Pancreas (tissue), 10 donors: ENCODE measurements at regions not wholly inside any gene's neighbourhood (a gene's known extent, or its start where the extent isn't known, plus 50 kb on each side); places are given as distances from the start of the nearest gene placed in this dataset.

Experiments
- ATAC-seq, 4 donors: fragments of 200-7000 bp; cut with Tn5 transposase; one replicate each; pipeline versions ENCODE4 v1.8.0 to v1.9.1; 2020; ENCODE audit warnings: mild to moderate bottlenecking in 4 of 4, moderate library complexity in 4 of 4
- DNase-seq, 6 donors: peaks; one replicate each; pipeline ENCODE4 v3.0.0-alpha.2; 2020
- FAIRE-seq: peaks from 2 replicates; lab custom pipeline; 2012; peaks lifted over from hg19 to GRCh38; lab: Jason Lieb, UNC
- H3K27ac ChIP-seq, 4 donors: fragments of 200-600 bp; sonication (generic); 1 replicate in 3 of 4; 2 replicates in 1 of 4; pipeline versions ENCODE4 v1.5.0 to v1.8.0; 2020
- H3K27me3 ChIP-seq, 4 donors: fragments of 200-600 bp; one replicate each; pipeline ENCODE4 v1.8.0; 2021
- H3K36me3 ChIP-seq, 3 donors: fragments of 200-600 bp; sonication (generic) in 1 of 3; one replicate each; pipeline versions ENCODE4 v1.5.0 to v1.8.0; 2020 to 2021
- H3K4me1 ChIP-seq, 3 donors: fragments of 200-600 bp; one replicate each; pipeline ENCODE4 v1.8.0; 2021
- H3K4me3 ChIP-seq, 4 donors: fragments of 200-600 bp; sonication (generic) in 2 of 4; one replicate each; pipeline versions ENCODE4 v1.5.0 to v1.8.0; 2020 to 2021
- H3K9me3 ChIP-seq, 4 donors: fragments of 200-600 bp; one replicate each; pipeline ENCODE4 v1.8.0; 2021
- WGBS, 2 donors: extraction: QIAGEN DNeasy Blood & Tissue Kit; methylation state at CpG; one replicate each; pipeline ENCODE4 v1.1.7; 2013; 5-methylcytosine and 5-hydroxymethylcytosine counted together
- intact Hi-C, 3 donors: fragments of 100-400 bp; cut with DNase I; formaldehyde crosslinking; loops; one replicate each; pipeline versions ENCODE4 v1.11.1 to v1.14.2; 2022
- TF ChIP-seq, protein P1 (sequence below), 4 donors: fragments of 200-600 bp; sonication (generic) in 3 of 4; IDR thresholded peaks; one replicate each; pipeline versions ENCODE4 v1.5.0 to v1.8.0; 2021; ENCODE audit warnings: antibody characterized with exemption in 4 of 4
- donor health status: healthy with polysubstance abuse.
- donor health status: DM: no; HTN: no; CAD: no; lungs with moderate emphysema.
- donor health status: DM: no; HTN: no; CAD: no.
- donor health status: control.
- donor health status: control.
- donor health status: Bipolar disorder and iron deficiency.
- donor health status: DM: yes; HTN: yes; CAD: no.
- donor health status: DM: no; HTN: no; CAD: no.
- donor health status: DM: no; HTN: no; CAD: no.
- donor health status: DM: yes; HTN: yes; CAD: no.

- H3K4me3 ChIP-seq, result no peak overlapping the region
- TF ChIP-seq, protein P1, sequence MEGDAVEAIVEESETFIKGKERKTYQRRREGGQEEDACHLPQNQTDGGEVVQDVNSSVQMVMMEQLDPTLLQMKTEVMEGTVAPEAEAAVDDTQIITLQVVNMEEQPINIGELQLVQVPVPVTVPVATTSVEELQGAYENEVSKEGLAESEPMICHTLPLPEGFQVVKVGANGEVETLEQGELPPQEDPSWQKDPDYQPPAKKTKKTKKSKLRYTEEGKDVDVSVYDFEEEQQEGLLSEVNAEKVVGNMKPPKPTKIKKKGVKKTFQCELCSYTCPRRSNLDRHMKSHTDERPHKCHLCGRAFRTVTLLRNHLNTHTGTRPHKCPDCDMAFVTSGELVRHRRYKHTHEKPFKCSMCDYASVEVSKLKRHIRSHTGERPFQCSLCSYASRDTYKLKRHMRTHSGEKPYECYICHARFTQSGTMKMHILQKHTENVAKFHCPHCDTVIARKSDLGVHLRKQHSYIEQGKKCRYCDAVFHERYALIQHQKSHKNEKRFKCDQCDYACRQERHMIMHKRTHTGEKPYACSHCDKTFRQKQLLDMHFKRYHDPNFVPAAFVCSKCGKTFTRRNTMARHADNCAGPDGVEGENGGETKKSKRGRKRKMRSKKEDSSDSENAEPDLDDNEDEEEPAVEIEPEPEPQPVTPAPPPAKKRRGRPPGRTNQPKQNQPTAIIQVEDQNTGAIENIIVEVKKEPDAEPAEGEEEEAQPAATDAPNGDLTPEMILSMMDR (IDR thresholded peaks at IDR 0.05), result no peak
- H3K27ac ChIP-seq, result no peak overlapping the region
- DNase-seq, result no peak
- WGBS, 2 donors, result 76 to 83% methylated on average over 1 of the region's 1 CpG
- no peaks in the 10 kb centered on the region for H3K9me3 ChIP-seq
- no peaks in the 10 kb centered on the region for H3K4me1 ChIP-seq
- no peaks in the 10 kb centered on the region for H3K36me3 ChIP-seq
- H3K27me3 ChIP-seq, result no peaks in the 10 kb centered on the region
- intact Hi-C loops, result no loop called here
- no peak for ATAC-seq
- no peak for FAIRE-seq
Measured at GRCh38 chr18:44518666-44519065, 162.0 kb upstream of the SETBP1 start.

DNA sequence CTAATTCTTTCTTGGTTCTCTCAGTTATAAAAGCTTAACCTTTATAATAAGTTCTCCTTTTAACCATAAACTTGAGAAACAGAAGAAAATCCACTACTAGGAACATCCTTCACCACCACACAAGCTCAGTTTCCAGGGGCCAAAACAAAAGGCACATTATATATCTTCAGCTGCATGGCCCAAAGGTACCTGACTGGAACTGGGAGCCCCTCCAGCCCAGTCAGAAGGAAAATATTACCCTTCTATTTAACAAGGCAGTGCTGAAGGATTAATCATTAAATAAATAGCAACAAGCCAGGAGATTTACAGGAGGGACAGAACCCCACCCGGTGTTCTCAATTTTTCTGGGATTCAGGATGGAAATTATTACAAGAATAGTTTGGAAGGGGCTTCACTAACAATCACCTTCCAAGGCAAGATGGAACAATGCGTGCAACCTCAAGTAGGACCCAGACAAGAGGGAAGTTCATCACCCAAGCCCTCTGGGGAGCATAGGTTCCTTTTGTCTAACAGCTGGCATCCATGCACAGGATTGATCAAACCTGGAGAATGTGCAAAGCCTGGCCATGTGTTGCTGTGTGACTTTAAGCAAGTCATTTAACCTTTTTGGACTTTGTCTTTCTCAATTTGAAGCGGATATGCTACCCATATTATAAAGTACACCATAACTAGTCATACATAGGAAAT lies 159.6 kb upstream of the SETBP1 start:
- DNase-seq (peak in 1 of 6 donors; percentile 25), ATAC-seq (peak in 3 of 4 donors; percentile 53 to 90 (median 60)), FAIRE-seq (no peak)
- TF ChIP-seq, protein P1 (IDR thresholded peaks at IDR 0.05), result no peak
- Histone ChIP-seq H3K9me3 (no peaks in the 10 kb centered on the region), H3K4me1 (no peaks in the 10 kb centered on the region), H3K36me3 (no peaks in the 10 kb centered on the region), H3K27ac (peak overlapping the region in 2 of 4 donors; percentile 12 to 20), H3K4me3 (no peak overlapping the region), H3K27me3 (no peaks in the 10 kb centered on the region)
- intact Hi-C loops, result no loop called here
- 63 to 65% methylated on average over 3 of the region's 3 CpGs for WGBS, 2 donors

- H3K36me3 ChIP-seq, result no peaks in the 10 kb centered on the region
- no peaks in the 10 kb centered on the region for H3K4me1 ChIP-seq
- no peaks in the 10 kb centered on the region for H3K9me3 ChIP-seq
- no peak for DNase-seq
- H3K4me3 ChIP-seq, result no peak overlapping the region
- no peak for FAIRE-seq
- intact Hi-C loops, result no loop called here
- no peaks in the 10 kb centered on the region for H3K27me3 ChIP-seq
- ATAC-seq, result no peak
- H3K27ac ChIP-seq, result peak overlapping the region in 1 of 4 donors; percentile 20
- TF ChIP-seq, protein P1 (IDR thresholded peaks at IDR 0.05), result no peak
Measured at GRCh38 chr18:44521668-44522022, 159.0 kb upstream of the SETBP1 start.

DNA sequence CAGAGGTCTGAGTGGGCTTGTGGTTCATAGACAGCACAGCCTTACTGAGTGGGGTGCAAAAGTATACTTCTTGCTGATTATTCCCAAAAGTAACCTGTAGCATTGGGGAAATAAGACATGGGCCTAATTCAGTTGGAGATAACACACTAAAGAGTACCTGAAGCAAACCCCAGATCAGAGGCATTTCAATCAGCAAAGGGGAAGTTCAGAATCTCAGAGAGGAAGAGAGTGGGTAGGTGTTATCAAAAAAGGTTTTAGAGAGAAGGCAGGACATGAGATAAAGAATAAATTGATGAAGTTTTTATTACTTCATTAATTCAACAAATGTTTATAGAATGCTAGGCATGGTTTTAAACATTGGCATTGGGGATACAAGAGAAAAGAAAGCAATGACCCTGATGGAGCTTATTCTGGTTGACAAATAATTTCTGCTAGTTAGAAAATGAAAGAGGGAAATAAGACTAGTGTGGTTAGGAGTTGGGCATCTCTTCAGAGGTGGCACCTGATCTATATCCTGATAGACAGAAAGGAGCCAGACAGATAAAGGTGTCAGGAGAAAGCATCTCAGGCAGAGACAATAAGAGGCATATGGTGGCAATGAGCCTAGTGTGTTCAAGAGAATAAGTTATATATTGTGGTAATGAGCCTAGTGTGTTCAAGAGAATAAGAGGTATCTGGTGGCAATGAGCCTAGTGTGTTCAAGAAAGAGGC lies 153.8 kb upstream of the SETBP1 start:
- ATAC-seq (no peak), DNase-seq (no peak), FAIRE-seq (no peak)
- Histone ChIP-seq H3K27me3 (no peaks in the 10 kb centered on the region), H3K36me3 (no peaks in the 10 kb centered on the region), H3K4me3 (no peak overlapping the region), H3K9me3 (no peaks in the 10 kb centered on the region), H3K27ac (no peak overlapping the region), H3K4me1 (no peaks in the 10 kb centered on the region)
- intact Hi-C loops, result no loop called here
- TF ChIP-seq, protein P1 (IDR thresholded peaks at IDR 0.05), result no peak

DNA sequence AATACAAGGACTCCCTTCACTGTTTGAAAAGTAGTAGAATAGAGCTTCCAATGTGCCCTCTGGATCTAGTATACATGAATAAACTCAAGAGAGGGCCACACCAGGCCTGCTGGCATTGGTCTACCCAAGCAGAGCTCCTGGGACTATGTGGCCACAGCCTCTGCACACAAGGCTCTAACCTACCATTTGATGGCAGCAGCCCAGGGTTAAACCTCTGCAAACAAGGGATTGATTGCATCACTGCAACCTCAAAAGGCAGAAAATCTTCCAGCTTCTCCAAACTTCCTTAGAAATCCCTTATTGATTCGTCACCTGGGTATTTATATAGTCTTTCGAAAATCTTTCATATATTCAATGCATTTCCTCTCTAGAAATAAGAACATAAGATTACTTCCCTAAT lies 147.6 kb upstream of the SETBP1 start:
- Histone ChIP-seq H3K27ac (no peak overlapping the region), H3K9me3 (no peaks in the 10 kb centered on the region), H3K27me3 (no peaks in the 10 kb centered on the region), H3K4me1 (no peaks in the 10 kb centered on the region), H3K4me3 (no peak overlapping the region), H3K36me3 (no peaks in the 10 kb centered on the region)
- FAIRE-seq, result no peak
- TF ChIP-seq, protein P1 (IDR thresholded peaks at IDR 0.05), result no peak
- intact Hi-C loops, result no loop called here
- WGBS, 2 donors, result 89 to 94% methylated on average over 2 of the region's 2 CpGs
- DNase-seq, result no peak
- ATAC-seq, result no peak
